H1 (cell line): ENCODE measurements at regions not wholly inside any gene's neighbourhood (a gene's known extent, or its start where the extent isn't known, plus 50 kb on each side); places are given as distances from the start of the nearest gene placed in this dataset.

Source experiments
- CHD2 ChIP-seq: IDR thresholded peaks from 2 replicates; pipeline ENCODE4 v1.6.1; 2012; ENCODE audit warnings: low read length, improper control_type of control experiment
- CREB1 ChIP-seq: IDR thresholded peaks from 2 replicates; pipeline ENCODE4 v1.6.1; 2012; ENCODE audit warnings: inconsistent platforms
- NANOG ChIP-seq: IDR thresholded peaks from 2 replicates; pipeline ENCODE4 v1.6.1; 2011; ENCODE audit warnings: low read length, low read depth, mild to moderate bottlenecking, inconsistent platforms; ENCODE audit not compliant: insufficient read depth, poor library complexity, severe bottlenecking
- POLR2A ChIP-seq, 2 experiments: IDR thresholded peaks; 1 replicate in 1 of 2; 2 replicates in 1 of 2; pipeline ENCODE4 v1.6.1; 2011; ENCODE audit warnings: low read depth in 2 of 2, low read length in 2 of 2, mild to moderate bottlenecking in 2 of 2; ENCODE audit errors: control extremely low read depth in 1 of 2

GRCh38 chr18:73739098-73739497 lies 408.5 kb downstream of the FBXO15 start (continued):
- TF ChIP-seq NANOG (no peak), CREB1 (no peak), CHD2 (no peak), POLR2A (IDR thresholded peaks at IDR 0.05; ENCODE audit: control extremely low read depth in 1 of 2, low read depth in 2 of 2, low read length in 2 of 2) (no peak)
